Right atrium auricular region (tissue), 2 donors: ENCODE measurements at regions not wholly inside any gene's neighbourhood (a gene's known extent, or its start where the extent isn't known, plus 50 kb on each side); places are given as distances from the start of the nearest gene placed in this dataset.

ENCODE experiments used
- DNase-seq: peaks from one replicate; pipeline ENCODE4 v3.0.0-alpha.2; 2019; ENCODE audit warnings: low spot score
- H3K27ac ChIP-seq, 2 donors: fragments of 200-600 bp; sonication (generic); 1 replicate in 1 of 2; 2 replicates in 1 of 2; pipeline ENCODE4 v1.5.1; 2016 to 2019
- H3K27me3 ChIP-seq, 2 donors: fragments of 200-600 bp; sonication (generic); one replicate each; pipeline versions ENCODE4 v1.5.1 to v1.6.0; 2017 to 2019
- H3K36me3 ChIP-seq: fragments of 200-600 bp; sonication (generic); one replicate; pipeline ENCODE4 v1.5.1; 2016
- H3K4me1 ChIP-seq, 2 donors: fragments of 200-600 bp; sonication (generic); one replicate each; pipeline versions ENCODE4 v1.5.1 to v1.6.0; 2017 to 2019
- H3K4me3 ChIP-seq, 2 donors: fragments of 200-600 bp; sonication (generic); 1 replicate in 1 of 2; 2 replicates in 1 of 2; pipeline ENCODE4 v1.5.1; 2017 to 2019; ENCODE audit warnings: mild to moderate bottlenecking in 1 of 2, moderate library complexity in 1 of 2
- H3K9me3 ChIP-seq, 2 donors: fragments of 200-600 bp; sonication (generic); one replicate each; pipeline ENCODE4 v1.5.1; 2019
- TF ChIP-seq, protein P1 (sequence below), 2 donors: fragments of 200-600 bp; sonication (generic); IDR thresholded peaks; one replicate each; pipeline ENCODE4 v1.5.1; 2019; ENCODE audit warnings: antibody characterized with exemption in 2 of 2

- H3K27me3 ChIP-seq = no peaks in the 10 kb centered on the region
- H3K36me3 ChIP-seq = no peaks in the 10 kb centered on the region
- TF ChIP-seq, protein P1, sequence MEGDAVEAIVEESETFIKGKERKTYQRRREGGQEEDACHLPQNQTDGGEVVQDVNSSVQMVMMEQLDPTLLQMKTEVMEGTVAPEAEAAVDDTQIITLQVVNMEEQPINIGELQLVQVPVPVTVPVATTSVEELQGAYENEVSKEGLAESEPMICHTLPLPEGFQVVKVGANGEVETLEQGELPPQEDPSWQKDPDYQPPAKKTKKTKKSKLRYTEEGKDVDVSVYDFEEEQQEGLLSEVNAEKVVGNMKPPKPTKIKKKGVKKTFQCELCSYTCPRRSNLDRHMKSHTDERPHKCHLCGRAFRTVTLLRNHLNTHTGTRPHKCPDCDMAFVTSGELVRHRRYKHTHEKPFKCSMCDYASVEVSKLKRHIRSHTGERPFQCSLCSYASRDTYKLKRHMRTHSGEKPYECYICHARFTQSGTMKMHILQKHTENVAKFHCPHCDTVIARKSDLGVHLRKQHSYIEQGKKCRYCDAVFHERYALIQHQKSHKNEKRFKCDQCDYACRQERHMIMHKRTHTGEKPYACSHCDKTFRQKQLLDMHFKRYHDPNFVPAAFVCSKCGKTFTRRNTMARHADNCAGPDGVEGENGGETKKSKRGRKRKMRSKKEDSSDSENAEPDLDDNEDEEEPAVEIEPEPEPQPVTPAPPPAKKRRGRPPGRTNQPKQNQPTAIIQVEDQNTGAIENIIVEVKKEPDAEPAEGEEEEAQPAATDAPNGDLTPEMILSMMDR (IDR thresholded peaks at IDR 0.05) = no peak
- no peak overlapping the region for H3K27ac ChIP-seq
- no peak for DNase-seq
- no peaks in the 10 kb centered on the region for H3K4me1 ChIP-seq
- H3K9me3 ChIP-seq = no peaks in the 10 kb centered on the region
- H3K4me3 ChIP-seq = no peak overlapping the region
These were observed 689.4 kb upstream of the SLC8A1 start for GRCh38 chr2:41141146-41141791.

- Histone ChIP-seq H3K36me3 (no peaks in the 10 kb centered on the region), H3K27me3 (no peaks in the 10 kb centered on the region), H3K27ac (no peak overlapping the region), H3K4me1 (no peaks in the 10 kb centered on the region), H3K9me3 (no peaks in the 10 kb centered on the region), H3K4me3 (no peak overlapping the region)
- TF ChIP-seq, protein P1 (IDR thresholded peaks at IDR 0.05) = no peak
- no peak for DNase-seq
These were observed 690.6 kb upstream of the SLC8A1 start for GRCh38 chr2:41142478-41142877.

GRCh38 chr2:41145066-41145465, 693.2 kb upstream of the SLC8A1 start:
- Histone ChIP-seq H3K27ac (no peak overlapping the region), H3K4me3 (no peak overlapping the region), H3K27me3 (no peaks in the 10 kb centered on the region), H3K36me3 (no peaks in the 10 kb centered on the region), H3K9me3 (no peaks in the 10 kb centered on the region), H3K4me1 (no peaks in the 10 kb centered on the region)
- TF ChIP-seq, protein P1 (IDR thresholded peaks at IDR 0.05) = no peak
- DNase-seq = no peak

DNA sequence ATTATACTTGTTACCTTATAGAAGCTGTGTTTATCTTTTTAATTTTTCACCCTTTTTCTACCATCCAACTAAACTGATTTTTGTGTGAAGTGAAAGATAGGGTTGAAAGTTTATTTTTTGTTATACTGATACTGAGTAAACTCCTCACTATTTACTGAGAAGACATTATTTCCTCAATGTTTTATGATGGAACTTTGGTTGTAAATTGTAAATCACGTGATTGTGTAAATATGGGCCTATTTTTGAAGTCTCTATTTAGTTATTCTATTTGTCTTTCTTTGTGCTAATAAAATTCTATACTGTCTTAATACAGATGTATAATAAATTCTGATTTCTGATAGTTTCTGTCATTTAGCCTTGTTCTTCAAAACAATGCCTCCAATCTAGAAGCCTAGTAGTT, 697.2 kb upstream of the SLC8A1 start:
- no peak overlapping the region for H3K27ac ChIP-seq
- no peaks in the 10 kb centered on the region for H3K9me3 ChIP-seq
- no peaks in the 10 kb centered on the region for H3K36me3 ChIP-seq
- DNase-seq = no peak
- no peaks in the 10 kb centered on the region for H3K4me1 ChIP-seq
- H3K4me3 ChIP-seq = no peak overlapping the region
- no peaks in the 10 kb centered on the region for H3K27me3 ChIP-seq
- TF ChIP-seq, protein P1 (IDR thresholded peaks at IDR 0.05) = no peak

DNA sequence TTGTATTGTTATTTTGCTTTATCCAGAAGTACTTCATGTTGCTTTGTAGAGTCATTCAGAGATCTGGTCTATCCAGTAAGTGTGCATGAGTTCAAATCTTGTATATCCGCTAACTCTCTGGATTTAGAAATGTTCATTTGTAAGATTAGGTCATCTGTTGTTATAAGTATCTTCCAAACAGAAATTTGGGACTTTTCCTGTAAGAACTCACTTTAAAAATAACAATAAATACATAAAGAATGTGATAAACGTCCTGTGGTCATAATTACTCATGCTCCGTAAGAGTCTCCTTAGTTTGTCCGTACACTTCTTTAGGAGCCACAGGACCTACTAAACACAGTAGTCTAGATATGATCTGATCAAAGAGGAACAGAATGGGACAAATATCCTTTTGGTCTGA, 699.9 kb upstream of the SLC8A1 start:
- Histone ChIP-seq H3K9me3 (no peaks in the 10 kb centered on the region), H3K27ac (no peak overlapping the region), H3K4me3 (no peak overlapping the region), H3K27me3 (no peaks in the 10 kb centered on the region), H3K4me1 (no peaks in the 10 kb centered on the region), H3K36me3 (no peaks in the 10 kb centered on the region)
- DNase-seq = no peak
- TF ChIP-seq, protein P1 (IDR thresholded peaks at IDR 0.05) = no peak

DNA sequence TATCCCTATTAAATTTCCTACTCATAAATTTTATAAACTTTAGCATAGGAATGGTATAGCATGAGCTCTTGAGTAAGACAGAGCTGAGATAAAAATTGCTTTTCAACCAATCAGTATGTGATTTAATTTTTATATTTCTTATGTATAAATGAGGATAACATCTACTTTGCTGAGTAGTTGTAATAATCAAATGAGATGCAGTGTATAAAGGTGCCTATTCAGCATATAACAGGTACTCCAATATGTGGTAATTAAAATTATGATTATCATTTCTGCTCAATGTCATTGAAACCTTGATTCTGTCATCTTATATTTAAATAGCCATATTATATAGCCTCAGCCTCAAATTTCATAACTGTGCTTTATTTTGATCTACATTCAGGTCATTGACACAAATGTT, 700.4 kb upstream of the SLC8A1 start:
- Histone ChIP-seq H3K4me3 (no peak overlapping the region), H3K27ac (no peak overlapping the region), H3K9me3 (no peaks in the 10 kb centered on the region), H3K4me1 (no peaks in the 10 kb centered on the region), H3K36me3 (no peaks in the 10 kb centered on the region), H3K27me3 (no peaks in the 10 kb centered on the region)
- TF ChIP-seq, protein P1 (IDR thresholded peaks at IDR 0.05) = no peak
- no peak for DNase-seq
